Neural cell (in vitro differentiated cells): ENCODE measurements at regions not wholly inside any gene's neighbourhood (a gene's known extent, or its start where the extent isn't known, plus 50 kb on each side); places are given as distances from the start of the nearest gene placed in this dataset.

Experiments used
- EP300 ChIP-seq: fragments of 450-650 bp; conservative IDR thresholded peaks from 2 replicates; pipeline ENCODE4 v1.6.1; 2014; ENCODE audit warnings: antibody characterized with exemption, mild to moderate bottlenecking, moderate library complexity; ENCODE audit not compliant: poor library complexity, severe bottlenecking
- EZH2 ChIP-seq: fragments of 200-600, 300-800 bp; shearing (Covaris generic), sonication (generic); IDR thresholded peaks from 2 replicates; pipeline ENCODE4 v1.6.1; 2014; ENCODE audit warnings: antibody characterized with exemption, low read length, borderline replicate concordance, mild to moderate bottlenecking; ENCODE audit not compliant: insufficient read depth, poor library complexity, severe bottlenecking
- MXI1 ChIP-seq: fragments of 450-650 bp; conservative IDR thresholded peaks from 2 replicates; pipeline ENCODE4 v1.6.1; 2014; ENCODE audit warnings: antibody characterized with exemption, mild to moderate bottlenecking; ENCODE audit not compliant: poor library complexity, severe bottlenecking
- POLR2AphosphoS5 ChIP-seq: IDR thresholded peaks from 2 replicates; pipeline ENCODE4 v1.6.1; 2012
- RAD21 ChIP-seq: fragments of 450-650 bp; conservative IDR thresholded peaks from 2 replicates; pipeline ENCODE4 v1.6.1; 2014; ENCODE audit warnings: antibody characterized with exemption, mild to moderate bottlenecking, moderate library complexity
- REST ChIP-seq: IDR thresholded peaks from 2 replicates; pipeline ENCODE4 v1.6.1; 2012; ENCODE audit warnings: borderline replicate concordance
- SMC3 ChIP-seq: fragments of 450-650 bp; conservative IDR thresholded peaks from 2 replicates; pipeline ENCODE4 v1.6.1; 2014; ENCODE audit warnings: antibody characterized with exemption, mild to moderate bottlenecking, moderate library complexity; ENCODE audit not compliant: poor library complexity
- TAF1 ChIP-seq: IDR thresholded peaks from 2 replicates; pipeline ENCODE4 v1.6.1; 2012; ENCODE audit warnings: low read depth
- TF ChIP-seq, protein P1 (sequence below): fragments of 450-650 bp; IDR thresholded peaks from 2 replicates; pipeline ENCODE4 v1.5.1; 2014; ENCODE audit warnings: antibody characterized with exemption, mild to moderate bottlenecking, moderate library complexity; ENCODE audit not compliant: poor library complexity, severe bottlenecking

DNA sequence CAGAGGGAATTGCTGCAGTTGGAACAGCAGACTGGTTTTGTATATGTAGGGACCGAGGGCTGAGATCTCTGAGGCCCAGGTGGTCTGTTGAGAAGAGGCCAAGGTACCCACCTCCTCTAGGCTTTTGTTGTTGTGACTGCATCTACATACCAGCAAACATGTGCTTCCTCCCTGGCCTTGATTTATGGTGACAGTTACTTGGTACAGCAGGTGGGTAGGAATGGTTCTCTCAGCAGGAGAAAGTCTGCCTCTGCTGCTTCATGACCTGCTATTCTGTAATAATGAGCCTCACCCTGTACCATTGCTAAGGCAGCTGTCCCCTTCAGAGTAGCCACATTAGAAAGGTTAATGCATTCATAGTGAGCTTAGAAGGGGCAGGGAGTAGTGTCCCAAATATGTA lies 196.7 kb upstream of the PELI2 start:
- TF ChIP-seq MXI1 (no peak), SMC3 (no peak), POLR2AphosphoS5 (no peak), EZH2 (no peak), REST (no peak), EP300 (no peak), TAF1 (no peak), RAD21 (no peak)
- TF ChIP-seq, protein P1, sequence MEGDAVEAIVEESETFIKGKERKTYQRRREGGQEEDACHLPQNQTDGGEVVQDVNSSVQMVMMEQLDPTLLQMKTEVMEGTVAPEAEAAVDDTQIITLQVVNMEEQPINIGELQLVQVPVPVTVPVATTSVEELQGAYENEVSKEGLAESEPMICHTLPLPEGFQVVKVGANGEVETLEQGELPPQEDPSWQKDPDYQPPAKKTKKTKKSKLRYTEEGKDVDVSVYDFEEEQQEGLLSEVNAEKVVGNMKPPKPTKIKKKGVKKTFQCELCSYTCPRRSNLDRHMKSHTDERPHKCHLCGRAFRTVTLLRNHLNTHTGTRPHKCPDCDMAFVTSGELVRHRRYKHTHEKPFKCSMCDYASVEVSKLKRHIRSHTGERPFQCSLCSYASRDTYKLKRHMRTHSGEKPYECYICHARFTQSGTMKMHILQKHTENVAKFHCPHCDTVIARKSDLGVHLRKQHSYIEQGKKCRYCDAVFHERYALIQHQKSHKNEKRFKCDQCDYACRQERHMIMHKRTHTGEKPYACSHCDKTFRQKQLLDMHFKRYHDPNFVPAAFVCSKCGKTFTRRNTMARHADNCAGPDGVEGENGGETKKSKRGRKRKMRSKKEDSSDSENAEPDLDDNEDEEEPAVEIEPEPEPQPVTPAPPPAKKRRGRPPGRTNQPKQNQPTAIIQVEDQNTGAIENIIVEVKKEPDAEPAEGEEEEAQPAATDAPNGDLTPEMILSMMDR = no peak
